IPS-20b (cell line): ENCODE measurements at regions not wholly inside any gene's neighbourhood (a gene's known extent, or its start where the extent isn't known, plus 50 kb on each side); places are given as distances from the start of the nearest gene placed in this dataset.
"Not testable (repeated sequence)": the region's sequence is repeated elsewhere in the genome, so short reads cannot be mapped to it uniquely, and the experiment has no call there.

Source experiments
- H3K27ac ChIP-seq: one replicate; pipeline ENCODE4 v1.5.1; 2013; ENCODE audit warnings: low read length
- H3K27me3 ChIP-seq: 2 replicates; pipeline ENCODE4 v1.6.1; 2013; ENCODE audit warnings: mild to moderate bottlenecking, low read length, inconsistent platforms; ENCODE audit not compliant: insufficient read depth
- H3K36me3 ChIP-seq: 2 replicates; pipeline ENCODE4 v1.6.1; 2013; ENCODE audit warnings: low read depth, mild to moderate bottlenecking, inconsistent platforms, low read length, moderate library complexity; ENCODE audit not compliant: insufficient read depth
- H3K4me1 ChIP-seq: 2 replicates; pipeline ENCODE4 v1.6.1; 2013; ENCODE audit warnings: mild to moderate bottlenecking, control low read depth, inconsistent platforms, low read length, moderate library complexity; ENCODE audit not compliant: insufficient read depth
- H3K4me3 ChIP-seq: 2 replicates; pipeline ENCODE4 v1.5.1; 2013; ENCODE audit warnings: mild to moderate bottlenecking, low read length, inconsistent platforms
- H3K9ac ChIP-seq: 2 replicates; pipeline ENCODE4 v1.6.1; 2013; ENCODE audit warnings: low read depth, mild to moderate bottlenecking, inconsistent platforms, low read length, moderate library complexity
- H3K9me3 ChIP-seq: 2 replicates; pipeline ENCODE4 v1.6.1; 2013; ENCODE audit warnings: mild to moderate bottlenecking, low read depth, low read length, inconsistent platforms; ENCODE audit not compliant: insufficient read depth

- H3K36me3 ChIP-seq = no peaks in the 10 kb centered on the region
Measured at GRCh38 chr2:118417406-118418120, 329.3 kb downstream of the INSIG2 start.

GRCh38 chr2:118415186-118415585 is 326.9 kb downstream of the INSIG2 start:
- H3K9ac ChIP-seq, H3K4me3 ChIP-seq, H3K36me3 ChIP-seq, H3K27ac ChIP-seq, H3K9me3 ChIP-seq, H3K27me3 ChIP-seq, H3K4me1 ChIP-seq: not testable (repeated sequence)

More at GRCh38 chr2:118417406-118418120, 329.3 kb downstream of the INSIG2 start:
- no peak overlapping the region for H3K27ac ChIP-seq
- H3K9ac ChIP-seq = no peak overlapping the region
- H3K4me1 ChIP-seq = no peaks in the 10 kb centered on the region
- H3K27me3 ChIP-seq = no peaks in the 10 kb centered on the region
- H3K4me3 ChIP-seq = no peak overlapping the region
- peaks cover 17% of the 10 kb centered on the region; the same call in 1 of the 2 replicates for H3K9me3 ChIP-seq

- H3K4me3 ChIP-seq = no peak overlapping the region
- H3K27ac ChIP-seq = no peak overlapping the region
- no peaks in the 10 kb centered on the region for H3K36me3 ChIP-seq
- H3K4me1 ChIP-seq = no peaks in the 10 kb centered on the region
- no peaks in the 10 kb centered on the region for H3K27me3 ChIP-seq
- H3K9me3 ChIP-seq = 0 out of 2 replicates have a peak, but pooled peaks cover 4% of the 10 kb centered on the region
- no peak overlapping the region for H3K9ac ChIP-seq
Measured at GRCh38 chr2:118403658-118404451, 315.6 kb downstream of the INSIG2 start.

GRCh38 chr2:118388771-118389170 is 300.5 kb downstream of the INSIG2 start:
- H3K9ac ChIP-seq = no peak overlapping the region
- no peaks in the 10 kb centered on the region for H3K4me1 ChIP-seq
- H3K27ac ChIP-seq = no peak overlapping the region
- no peaks in the 10 kb centered on the region for H3K36me3 ChIP-seq
- H3K4me3 ChIP-seq = no peak overlapping the region
- H3K27me3 ChIP-seq = no peaks in the 10 kb centered on the region
- peaks cover 6% of the 10 kb centered on the region; the same call in 1 of the 2 replicates for H3K9me3 ChIP-seq

DNA sequence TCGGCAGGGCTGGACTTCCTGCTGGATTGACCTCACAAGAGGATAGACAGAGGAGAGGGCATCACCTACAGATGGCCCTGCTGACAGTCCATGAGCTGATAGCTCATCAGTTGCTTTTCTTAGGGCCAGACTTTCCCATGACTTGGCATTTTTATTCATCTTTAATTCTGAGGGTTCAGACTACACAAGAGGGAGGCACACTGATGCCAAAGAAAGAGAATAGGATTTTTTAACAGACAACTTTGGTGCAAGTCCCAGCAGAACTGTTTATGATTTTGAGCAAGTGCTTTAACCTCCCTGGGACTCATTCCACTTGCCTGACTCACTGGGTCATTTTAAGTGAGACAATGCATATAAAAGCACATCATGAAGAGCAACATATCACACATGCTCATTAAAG is 299.2 kb downstream of the INSIG2 start:
- no peak overlapping the region for H3K4me3 ChIP-seq
- H3K27me3 ChIP-seq = no peaks in the 10 kb centered on the region
- H3K36me3 ChIP-seq = no peaks in the 10 kb centered on the region
- peaks cover 6% of the 10 kb centered on the region; the same call in 1 of the 2 replicates for H3K9me3 ChIP-seq
- H3K27ac ChIP-seq = no peak overlapping the region
- no peak overlapping the region for H3K9ac ChIP-seq
- no peaks in the 10 kb centered on the region for H3K4me1 ChIP-seq

DNA sequence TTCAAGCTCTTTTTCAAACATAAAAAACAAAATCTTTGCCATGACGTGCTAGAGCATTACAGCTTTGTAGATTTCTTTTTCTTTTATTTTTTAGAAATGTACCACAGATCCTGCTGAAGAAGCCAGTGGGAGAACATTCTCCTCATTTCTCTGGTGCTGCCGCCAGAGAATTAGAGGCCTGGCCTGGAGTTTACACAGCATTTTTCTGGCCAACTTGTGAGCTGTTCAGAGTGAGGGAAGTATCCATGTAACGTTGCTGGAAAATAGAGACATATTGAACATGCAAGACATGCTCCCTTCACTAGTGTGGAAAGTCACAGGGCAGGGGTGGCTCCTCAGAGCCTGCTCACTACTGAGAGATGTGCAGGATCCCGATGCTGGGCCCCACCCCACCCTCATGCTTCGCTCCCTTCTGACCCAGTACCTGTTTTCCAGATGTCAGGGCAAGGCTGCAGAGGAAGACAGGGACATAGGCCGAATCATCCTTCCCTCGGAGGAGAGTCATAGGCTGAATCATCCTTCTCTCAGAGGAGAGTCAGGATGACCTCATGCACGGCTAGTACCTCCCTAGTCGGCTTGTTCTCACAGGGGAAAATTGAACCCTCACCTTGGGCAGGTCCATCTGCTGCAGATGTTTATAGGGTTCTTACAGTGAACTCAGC is 298.5 kb downstream of the INSIG2 start:
- H3K27me3 ChIP-seq = no peaks in the 10 kb centered on the region
- no peaks in the 10 kb centered on the region for H3K4me1 ChIP-seq
- H3K4me3 ChIP-seq = no peak overlapping the region
- no peaks in the 10 kb centered on the region for H3K36me3 ChIP-seq
- H3K9me3 ChIP-seq = peaks cover 6% of the 10 kb centered on the region; the same call in 1 of the 2 replicates
- H3K9ac ChIP-seq = no peak overlapping the region
- H3K27ac ChIP-seq = no peak overlapping the region

DNA sequence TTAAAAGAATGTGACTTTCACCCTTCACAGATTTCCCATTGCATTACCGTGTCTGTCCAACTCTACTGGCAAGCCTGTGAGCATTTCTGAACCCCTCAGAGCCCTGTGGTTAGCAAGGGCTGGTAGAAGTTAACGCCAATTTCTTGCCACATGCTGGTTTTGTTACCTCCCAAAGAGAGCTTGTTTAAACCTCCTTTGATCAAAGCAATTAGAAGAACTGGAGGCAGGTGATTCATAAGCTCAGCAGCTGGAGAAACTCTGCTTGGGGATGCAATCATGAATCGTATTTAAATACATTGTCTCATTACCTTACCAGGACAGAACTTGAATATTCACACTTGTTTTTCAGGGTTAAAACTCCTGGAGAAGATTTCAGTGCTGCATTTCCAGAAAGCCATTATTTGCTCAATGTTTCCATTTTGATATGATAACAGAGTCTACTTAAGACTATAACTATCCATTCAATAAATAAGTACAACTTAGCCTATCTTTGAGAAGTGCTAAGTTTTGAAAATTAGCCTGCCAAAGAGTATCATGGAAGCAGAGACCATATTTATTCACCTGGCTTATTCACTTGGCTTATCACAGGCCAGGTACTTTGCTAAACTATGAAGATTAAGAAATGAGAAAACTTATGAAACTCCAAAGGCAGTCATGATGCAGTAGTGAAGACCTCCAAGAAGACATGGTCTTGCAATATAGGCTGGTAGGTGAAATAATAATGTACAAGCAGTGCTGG is 292.8 kb downstream of the INSIG2 start:
- H3K9ac ChIP-seq = no peak overlapping the region
- H3K27ac ChIP-seq = no peak overlapping the region
- H3K27me3 ChIP-seq = no peaks in the 10 kb centered on the region; the same call in 1 of the 2 replicates
- no peaks in the 10 kb centered on the region for H3K9me3 ChIP-seq
- no peaks in the 10 kb centered on the region for H3K4me1 ChIP-seq
- H3K36me3 ChIP-seq = no peaks in the 10 kb centered on the region
- no peak overlapping the region for H3K4me3 ChIP-seq

GRCh38 chr2:118375907-118376485 is 287.7 kb downstream of the INSIG2 start:
- no peaks in the 10 kb centered on the region for H3K9me3 ChIP-seq
- H3K27me3 ChIP-seq = peaks cover 14% of the 10 kb centered on the region
- H3K4me3 ChIP-seq = no peak overlapping the region
- no peak overlapping the region for H3K9ac ChIP-seq
- peaks cover 9% of the 10 kb centered on the region; the same call in 1 of the 2 replicates for H3K4me1 ChIP-seq
- no peaks in the 10 kb centered on the region for H3K36me3 ChIP-seq
- no peak overlapping the region for H3K27ac ChIP-seq

GRCh38 chr2:118374974-118375755 is 286.9 kb downstream of the INSIG2 start:
- H3K27ac ChIP-seq = no peak overlapping the region
- no peak overlapping the region for H3K4me3 ChIP-seq
- peaks cover 14% of the 10 kb centered on the region for H3K27me3 ChIP-seq
- no peak overlapping the region for H3K9ac ChIP-seq
- H3K36me3 ChIP-seq = no peaks in the 10 kb centered on the region
- peaks cover 9% of the 10 kb centered on the region; the same call in 1 of the 2 replicates for H3K4me1 ChIP-seq
- H3K9me3 ChIP-seq = no peaks in the 10 kb centered on the region

DNA sequence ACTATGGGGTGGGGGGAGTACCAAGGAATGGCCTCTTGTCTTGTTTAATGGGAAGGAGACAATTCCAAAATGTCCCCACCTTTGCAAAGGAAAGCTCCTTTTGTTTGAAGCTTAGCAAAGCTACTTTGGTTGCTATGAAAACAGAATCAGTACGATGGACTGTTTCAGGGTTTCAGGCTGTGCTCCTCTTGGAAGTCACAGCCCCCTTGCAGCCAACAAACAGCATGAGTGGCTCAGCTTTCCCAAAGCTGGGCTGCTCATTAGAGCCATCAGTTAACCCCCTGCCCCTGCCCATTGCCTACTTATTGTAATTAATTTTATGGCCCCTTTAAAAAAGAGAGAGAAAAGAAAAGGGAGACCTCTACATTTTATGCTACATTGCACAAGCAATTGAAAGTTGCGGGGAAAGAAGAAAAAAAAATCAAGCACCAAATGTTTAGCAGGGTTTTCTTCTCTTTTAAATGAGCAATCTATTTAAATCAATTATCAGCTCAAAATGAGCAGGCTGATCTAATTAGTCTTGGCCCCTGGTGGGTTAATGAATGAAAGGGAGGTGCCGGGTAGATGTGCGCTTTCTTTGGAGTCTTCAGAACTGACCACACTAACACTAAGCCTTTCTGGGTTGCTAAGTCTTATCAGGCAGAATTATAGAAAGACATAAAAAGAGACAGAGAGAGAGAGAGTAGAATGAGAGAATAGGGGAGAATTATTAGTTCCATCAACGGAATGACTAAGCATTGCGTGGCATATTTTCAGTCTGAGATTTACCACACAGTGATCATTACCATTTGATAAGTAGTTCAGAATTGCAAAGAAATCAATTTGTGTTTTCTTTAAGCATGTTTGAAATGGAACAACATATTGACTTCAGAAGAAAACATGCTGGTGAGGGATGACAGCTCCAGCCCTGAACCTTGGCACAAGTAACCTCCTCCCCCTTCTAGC is 284.9 kb downstream of the INSIG2 start:
- Histone ChIP-seq H3K9me3 (no peaks in the 10 kb centered on the region), H3K27ac (no peak overlapping the region), H3K27me3 (peaks cover 14% of the 10 kb centered on the region), H3K4me3 (no peak overlapping the region), H3K4me1 (peaks cover 9% of the 10 kb centered on the region), H3K9ac (no peak overlapping the region), H3K36me3 (no peaks in the 10 kb centered on the region)
